Endothelial cell of umbilical vein (primary cell): ENCODE measurements at regions not wholly inside any gene's neighbourhood (a gene's known extent, or its start where the extent isn't known, plus 50 kb on each side); places are given as distances from the start of the nearest gene placed in this dataset.

Source experiments
- CTCF ChIP-seq, 2 donors: IDR thresholded peaks; 1 replicate in 1 of 2; 2 replicates in 1 of 2; pipeline ENCODE4 v1.5.1; 2011; ENCODE audit warnings: low read length in 2 of 2, mild to moderate bottlenecking in 2 of 2, moderate library complexity in 2 of 2, control low read depth in 1 of 2, inconsistent platforms in 1 of 2, low read depth in 1 of 2; ENCODE audit not compliant: insufficient read depth in 1 of 2; ENCODE audit errors: extremely low read depth in 1 of 2
- EZH2 ChIP-seq: IDR thresholded peaks from 2 replicates; pipeline ENCODE4 v1.6.1; 2012; ENCODE audit warnings: borderline replicate concordance, low read depth, mild to moderate bottlenecking, moderate library complexity, low read length, inconsistent platforms; ENCODE audit not compliant: severe bottlenecking
- GATA2 ChIP-seq: IDR thresholded peaks from 2 replicates; pipeline ENCODE4 v1.7.0; 2011; ENCODE audit warnings: low read depth, mild to moderate bottlenecking, moderate library complexity, mixed read lengths, low read length; ENCODE audit not compliant: insufficient read length, insufficient read depth
- JUN ChIP-seq: IDR thresholded peaks from 2 replicates; pipeline ENCODE4 v1.6.1; 2011; ENCODE audit warnings: borderline replicate concordance, low read depth; ENCODE audit not compliant: insufficient read length, insufficient read depth
- MAX ChIP-seq: IDR thresholded peaks from 2 replicates; pipeline ENCODE4 v1.6.1; 2011; ENCODE audit not compliant: insufficient read depth, insufficient read length
- MYC ChIP-seq: IDR thresholded peaks from one replicate; pipeline ENCODE4 v1.6.1; 2011; ENCODE audit warnings: mild to moderate bottlenecking, low read depth, low read length
- POLR2A ChIP-seq: IDR thresholded peaks from 2 replicates; pipeline ENCODE4 v1.6.1; 2012; ENCODE audit warnings: low read depth, mild to moderate bottlenecking, control low read depth, low read length
- POLR2AphosphoS5 ChIP-seq: IDR thresholded peaks from 2 replicates; pipeline ENCODE4 v1.6.1; 2012; ENCODE audit warnings: low read depth, mild to moderate bottlenecking, control low read depth, low read length, moderate library complexity; ENCODE audit not compliant: insufficient read depth

DNA sequence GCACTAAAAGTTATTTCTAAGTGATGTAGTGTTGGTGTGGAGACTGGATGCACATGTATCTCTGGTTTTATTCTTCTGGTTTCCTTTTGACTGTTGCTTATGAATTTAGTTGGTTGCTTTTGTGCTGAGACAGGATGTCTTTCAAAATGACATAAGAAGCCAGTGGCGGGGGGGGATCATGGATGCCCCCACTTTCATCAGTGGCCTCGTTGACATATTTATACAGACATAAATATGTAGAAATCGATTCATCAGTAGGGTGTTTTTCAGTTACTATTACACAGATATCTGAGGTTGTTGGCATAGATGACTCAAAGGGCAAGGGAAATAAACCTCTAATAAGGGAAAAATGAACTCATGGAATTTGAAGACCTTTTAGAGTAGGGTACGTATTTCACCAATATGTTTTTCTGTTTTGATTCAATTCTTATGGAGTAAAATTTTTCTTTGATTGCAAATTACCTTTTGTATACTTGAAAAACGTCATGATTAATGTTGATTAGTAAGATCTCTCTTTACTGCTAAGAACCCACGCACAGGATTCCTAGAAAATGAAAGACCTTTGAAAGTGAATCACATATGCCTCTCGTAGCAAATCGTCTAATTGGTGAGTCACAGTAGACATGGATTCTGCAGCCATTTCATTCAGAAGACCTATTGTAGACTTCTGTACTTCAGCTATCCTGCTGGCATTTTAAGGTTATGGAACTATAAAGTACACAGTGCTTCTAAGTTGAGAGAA, 97.4 kb upstream of the RBMS3 start:
- no peak for TF ChIP-seq POLR2A
- TF ChIP-seq MAX, result no peak
- no peak for TF ChIP-seq CTCF (IDR thresholded peaks at IDR 0.05; ENCODE audit: extremely low read depth in 1 of 2, insufficient read depth in 1 of 2, low read depth in 1 of 2, low read length in 2 of 2)
- no peak for TF ChIP-seq EZH2
- TF ChIP-seq POLR2AphosphoS5, result no peak
- TF ChIP-seq MYC, result no peak
- no peak for TF ChIP-seq GATA2
- no peak for TF ChIP-seq JUN
